SIG-M5 treated with dmso at 0.1 percent for 504 hours (cell line): ENCODE measurements at regions not wholly inside any gene's neighbourhood (a gene's known extent, or its start where the extent isn't known, plus 50 kb on each side); places are given as distances from the start of the nearest gene placed in this dataset.
"Not testable (repeated sequence)": the region's sequence is repeated elsewhere in the genome, so short reads cannot be mapped to it uniquely, and the experiment has no call there.

Experiments used
- DNase-seq: peaks from one replicate; lab custom pipeline; 2025; ENCODE audit not compliant: unreplicated experiment; lab: John Stamatoyannopoulos, UW

DNA sequence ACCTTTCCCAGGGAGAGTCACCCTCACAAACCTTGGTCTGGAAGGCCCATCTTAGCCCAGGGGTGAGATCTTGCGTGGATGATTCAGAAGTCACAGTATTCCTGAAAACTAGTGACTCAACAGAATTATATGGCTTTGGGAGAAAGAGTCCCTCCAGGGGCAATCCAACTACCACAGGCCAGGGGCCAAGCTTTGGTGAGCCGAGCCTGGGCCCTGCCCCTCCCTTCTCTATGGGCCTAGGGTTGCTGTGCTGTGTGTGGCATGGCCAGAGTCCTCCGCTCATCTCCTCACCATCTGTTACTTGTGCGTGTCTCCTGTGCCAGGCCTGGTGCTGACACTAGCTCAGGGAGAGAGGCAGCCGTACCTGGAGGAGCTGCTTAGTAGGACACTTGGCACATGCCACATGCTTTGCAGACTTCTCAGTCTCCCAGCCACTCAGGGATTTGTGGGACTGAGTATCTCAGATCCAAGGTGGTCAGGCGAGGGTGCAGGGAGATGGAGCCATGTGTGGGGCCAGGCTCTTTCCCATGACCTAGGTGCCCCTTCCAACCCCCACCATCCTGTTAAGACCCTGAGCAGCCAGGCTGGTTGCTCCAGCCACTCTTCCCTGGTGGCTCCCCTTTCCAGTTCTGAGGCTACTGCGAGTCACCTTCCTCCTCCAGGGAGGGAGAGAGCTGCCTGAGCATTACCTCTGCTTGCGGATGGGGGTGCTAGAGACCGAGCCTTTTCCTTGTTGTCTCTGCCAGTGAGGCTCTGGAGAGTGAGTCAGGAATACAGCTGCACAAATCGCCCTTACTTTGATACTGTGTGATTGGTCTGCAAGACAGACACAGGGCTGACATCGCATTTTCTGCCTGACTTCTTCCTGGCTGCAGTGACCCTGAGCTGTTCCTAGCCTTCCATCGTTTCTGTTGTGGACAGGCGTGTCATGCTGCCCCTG is 94.1 kb downstream of the SLC25A47 start:
- DNase-seq = peak; percentile 43

DNA sequence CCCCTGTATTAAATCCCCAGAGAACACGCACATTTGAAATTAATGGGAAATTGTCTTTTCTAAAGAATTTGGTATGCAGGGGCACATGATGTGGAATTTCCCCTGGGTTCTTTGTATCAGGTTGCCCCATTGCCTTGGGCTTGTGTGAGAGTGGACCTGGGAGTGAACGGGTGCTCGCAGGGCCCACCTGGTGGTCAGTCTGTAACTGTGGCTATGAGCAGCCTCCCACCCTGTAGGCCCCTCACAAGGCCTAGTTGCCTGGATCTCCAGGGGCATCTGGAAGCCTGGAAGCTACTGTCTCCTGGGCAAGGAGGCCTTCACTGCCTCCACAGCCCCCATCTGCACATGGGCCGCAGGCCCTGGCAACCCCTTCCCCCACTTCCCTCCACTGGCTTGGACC is 96.7 kb downstream of the SLC25A47 start:
- DNase-seq = no peak

DNA sequence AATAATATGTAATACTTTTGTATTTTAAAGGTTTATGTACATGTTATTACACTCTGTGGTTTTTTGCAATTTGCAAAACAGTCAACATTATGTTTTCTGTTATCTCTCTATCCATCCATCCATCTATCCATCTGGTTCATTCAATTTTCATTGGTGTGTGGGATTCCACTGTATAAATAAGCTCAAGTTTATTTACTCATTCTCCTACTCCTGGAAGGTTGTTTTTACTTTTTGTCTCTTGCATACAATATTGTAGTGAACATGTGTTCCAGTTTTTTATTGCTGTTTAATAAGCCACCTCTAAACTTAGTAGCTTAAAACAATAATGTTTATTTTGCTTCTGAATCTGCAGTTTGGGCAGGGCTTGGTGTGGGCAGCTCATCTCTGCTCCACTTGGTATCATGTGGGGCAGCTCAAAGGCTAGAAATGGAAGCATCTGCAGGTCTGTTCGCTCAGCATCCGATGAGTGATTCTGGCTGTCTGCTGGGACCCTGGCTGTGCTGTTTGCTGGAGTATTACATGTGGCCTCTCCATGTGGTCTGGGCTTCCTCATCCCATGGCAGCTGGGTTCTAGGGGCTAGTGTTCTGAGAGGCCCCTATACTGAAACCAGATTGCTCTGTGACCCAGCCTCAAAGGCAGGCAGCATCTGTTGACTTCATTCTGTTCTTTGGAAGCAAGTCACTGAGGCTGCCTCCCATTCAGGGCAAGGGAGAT is 98.8 kb downstream of the SLC25A47 start:
- DNase-seq = no peak

DNA sequence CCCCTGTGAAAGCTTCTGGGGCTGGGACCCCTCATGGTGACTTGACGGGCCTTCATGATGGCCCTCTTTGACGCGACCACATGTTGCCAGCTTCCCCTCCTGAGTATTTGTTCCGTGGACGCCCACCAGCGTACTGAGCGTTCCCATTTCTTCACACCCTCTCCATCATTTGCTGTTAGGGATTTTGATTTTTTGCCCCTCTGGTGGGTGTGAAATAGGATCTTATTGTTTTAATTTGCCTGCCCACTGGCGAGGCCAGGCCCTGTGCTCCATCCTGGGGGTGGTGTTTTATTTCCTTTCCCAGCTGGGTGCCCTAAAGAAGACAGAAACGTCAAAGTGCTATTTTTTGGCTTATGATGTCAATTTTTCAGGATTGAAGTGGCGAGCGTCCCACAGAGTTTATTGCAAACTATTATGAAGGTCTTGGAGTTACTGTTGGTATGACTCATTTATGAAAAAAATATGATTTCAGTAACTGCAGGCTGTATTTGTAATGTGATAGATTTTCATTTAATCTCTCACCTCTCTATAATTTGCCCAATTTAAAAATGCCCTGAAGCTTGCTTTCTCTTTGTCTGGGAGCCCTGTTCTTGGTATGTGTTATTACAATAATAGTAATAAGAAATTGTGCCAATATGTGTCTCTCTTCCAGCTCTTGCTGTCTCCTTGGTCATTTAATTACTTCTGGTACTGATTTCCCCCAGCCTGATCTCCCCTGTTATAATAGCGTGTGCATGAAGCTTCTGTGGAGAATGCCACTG is 99.6 kb downstream of the SLC25A47 start:
- DNase-seq = no peak

DNA sequence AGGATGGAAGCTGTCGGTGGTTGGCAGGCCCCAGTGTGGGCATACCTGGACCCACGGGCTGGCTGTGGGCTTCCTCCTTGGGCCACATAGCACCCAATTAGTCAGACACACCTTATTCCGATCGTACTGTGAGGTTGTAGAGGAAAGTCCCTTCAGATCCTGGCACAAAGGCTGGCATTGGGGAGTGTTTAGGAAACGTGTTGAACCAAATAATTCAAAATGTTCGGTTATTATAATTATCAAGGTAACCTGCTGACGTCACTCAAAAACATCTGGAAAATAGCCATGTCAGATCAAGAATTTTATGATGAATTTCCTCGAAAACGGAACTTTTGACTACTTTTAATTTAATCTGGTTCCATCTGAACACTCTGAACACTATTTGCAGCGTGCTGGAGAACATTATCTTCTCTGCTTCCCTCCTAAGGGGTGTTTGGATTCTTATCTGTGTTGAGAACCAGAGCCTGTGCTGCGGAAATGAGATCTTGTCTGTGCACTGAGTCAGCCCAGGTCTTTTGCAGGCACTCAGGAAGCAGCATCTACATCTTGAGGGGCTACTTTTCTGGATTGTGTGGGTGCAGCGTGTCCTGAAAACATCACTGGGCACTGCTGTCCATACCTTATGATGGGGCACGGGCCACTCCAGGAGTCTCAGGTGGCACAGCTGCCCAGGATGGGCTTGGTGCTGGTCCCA is 100.3 kb downstream of the SLC25A47 start:
- DNase-seq = no peak

DNA sequence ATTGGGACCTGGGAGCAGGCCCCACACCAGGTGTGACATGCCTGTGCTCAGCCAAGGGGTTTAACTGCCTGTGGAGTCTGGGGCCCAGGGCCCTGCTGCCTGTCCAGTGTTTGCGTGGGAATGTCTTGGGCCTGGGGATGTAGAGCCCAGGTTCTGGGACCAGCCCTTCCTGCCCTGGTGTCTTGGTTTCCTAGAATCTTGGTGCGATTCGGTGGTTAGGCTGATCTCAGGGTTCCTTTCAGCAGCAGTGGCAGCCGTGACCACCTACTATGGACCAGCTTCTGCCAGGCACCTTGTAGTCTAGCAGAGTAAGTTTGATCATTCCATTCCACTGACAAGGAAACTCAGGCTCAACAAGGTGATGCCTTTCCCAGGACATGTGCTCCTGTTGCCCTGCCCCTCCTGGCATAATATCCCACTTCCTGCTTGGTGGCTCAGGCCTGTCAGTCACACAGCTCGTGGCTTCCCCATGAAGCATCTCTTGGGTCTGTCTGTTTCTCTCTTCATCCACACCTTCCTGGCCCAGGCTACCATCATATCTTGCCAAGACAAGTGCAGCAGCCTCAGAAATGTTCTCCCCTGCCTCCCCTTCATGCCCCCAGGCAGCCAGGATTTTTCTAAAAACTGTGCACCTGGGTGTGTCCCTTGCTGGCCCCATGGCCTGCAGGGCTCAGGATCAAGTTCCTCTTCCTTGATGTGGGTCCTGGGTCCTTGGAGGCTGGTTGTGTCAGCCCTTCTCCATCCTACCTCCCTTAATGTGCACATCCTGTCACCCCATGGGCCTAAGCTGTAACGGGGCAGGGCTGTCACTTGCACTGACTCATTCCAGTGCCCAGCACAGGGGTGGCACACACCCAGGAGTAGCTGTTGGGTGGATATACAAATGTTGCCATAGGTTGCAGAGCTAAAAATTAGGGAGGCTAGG is 101.6 kb downstream of the SLC25A47 start:
- peak; percentile 11 for DNase-seq

DNA sequence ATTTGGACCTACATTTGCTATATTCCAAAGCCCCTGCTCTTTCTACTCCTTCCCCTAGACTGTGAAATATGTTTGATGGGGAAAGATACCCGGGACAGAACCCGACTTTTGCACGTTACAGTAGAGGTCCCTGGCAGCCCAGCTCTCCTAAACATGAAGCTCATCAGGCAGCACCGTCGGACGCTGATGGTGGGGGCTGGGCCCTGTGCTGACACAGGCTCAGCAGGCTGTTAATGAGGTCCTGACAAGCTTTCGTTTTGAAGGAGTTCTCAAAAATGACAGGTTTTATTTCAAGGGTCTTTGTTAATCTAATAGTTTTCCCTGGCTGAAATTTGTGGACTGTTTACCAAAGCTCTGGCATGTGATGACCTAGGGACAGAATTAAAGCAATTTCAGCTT is 102.3 kb downstream of the SLC25A47 start:
- DNase-seq = no peak

DNA sequence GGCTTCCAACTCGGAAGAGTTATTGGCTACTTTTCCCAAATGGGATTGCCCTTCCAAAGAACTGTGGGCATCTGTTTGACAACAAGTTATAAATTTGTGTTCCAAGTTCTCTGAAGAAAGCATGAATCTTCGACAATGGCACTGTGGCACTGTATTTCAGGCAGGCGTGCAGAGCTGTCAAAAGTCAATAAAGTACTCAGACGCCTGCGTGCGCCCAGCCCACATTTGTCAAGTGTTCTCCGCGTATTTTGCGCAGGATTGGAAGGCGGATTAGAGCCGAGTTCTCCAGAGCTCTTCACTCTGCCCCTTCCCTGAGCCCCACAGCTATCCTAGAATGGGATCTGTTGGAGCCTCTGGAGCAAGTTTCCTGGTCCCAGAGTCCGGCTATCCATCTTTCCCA is 103.2 kb downstream of the SLC25A47 start:
- DNase-seq = no peak

DNA sequence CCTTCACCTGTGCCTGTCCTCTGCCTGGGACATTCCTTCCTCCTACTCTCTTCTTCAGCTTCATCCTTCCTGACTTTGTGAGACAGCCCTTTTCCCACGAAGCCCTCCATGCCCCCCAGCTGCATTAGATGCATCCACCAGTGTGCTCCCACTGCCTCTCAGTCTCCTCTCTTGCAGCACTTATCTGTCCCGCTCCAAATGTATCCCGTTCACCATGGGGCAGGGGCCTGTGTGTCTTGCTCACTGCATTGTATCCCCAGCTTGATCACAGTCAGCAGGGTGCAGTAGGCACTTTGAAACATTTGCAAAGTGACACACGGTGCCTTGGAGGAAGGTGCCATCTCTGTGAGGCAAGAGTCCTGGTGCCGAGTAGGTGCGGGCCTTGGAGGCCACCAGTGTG is 104.0 kb downstream of the SLC25A47 start:
- no peak for DNase-seq

DNA sequence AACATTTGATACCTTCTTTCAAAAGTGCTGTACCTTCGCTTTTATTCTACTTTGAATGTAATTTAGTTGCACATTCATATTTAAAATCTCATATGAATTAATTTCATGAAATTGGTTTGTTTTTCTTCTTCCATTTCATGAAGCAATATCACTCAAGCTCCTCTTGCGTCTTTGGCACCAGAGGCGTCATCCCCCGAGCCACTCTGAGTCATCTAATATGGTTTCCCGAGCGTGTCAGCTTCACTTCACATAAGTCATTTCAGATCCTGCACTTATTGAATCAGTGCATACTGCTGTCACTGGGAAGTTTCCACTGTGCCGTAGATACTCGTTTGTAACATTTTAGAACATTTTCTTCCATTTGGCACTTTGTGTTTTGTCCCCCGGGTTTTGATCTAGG is 105.6 kb downstream of the SLC25A47 start:
- DNase-seq = no peak

DNA sequence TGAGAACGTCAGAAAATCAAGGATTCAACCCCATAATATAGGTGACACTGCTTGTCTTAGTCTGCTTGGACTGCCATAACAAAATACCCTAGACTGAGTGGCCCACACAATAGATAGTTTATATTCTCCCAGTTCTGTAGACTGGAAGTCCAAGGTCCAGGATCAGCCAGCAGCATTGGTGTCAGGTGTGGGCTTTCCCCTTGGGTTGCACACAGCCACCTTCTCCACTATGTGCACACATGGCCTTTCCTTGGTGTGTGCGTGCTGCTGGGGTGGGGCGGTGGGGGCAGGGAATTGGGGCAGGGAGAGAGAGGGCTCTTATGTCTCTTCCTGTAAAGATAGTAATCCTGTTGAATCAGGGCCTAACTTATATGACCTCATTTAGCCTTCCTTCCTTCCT is 106.4 kb downstream of the SLC25A47 start:
- no peak for DNase-seq

DNA sequence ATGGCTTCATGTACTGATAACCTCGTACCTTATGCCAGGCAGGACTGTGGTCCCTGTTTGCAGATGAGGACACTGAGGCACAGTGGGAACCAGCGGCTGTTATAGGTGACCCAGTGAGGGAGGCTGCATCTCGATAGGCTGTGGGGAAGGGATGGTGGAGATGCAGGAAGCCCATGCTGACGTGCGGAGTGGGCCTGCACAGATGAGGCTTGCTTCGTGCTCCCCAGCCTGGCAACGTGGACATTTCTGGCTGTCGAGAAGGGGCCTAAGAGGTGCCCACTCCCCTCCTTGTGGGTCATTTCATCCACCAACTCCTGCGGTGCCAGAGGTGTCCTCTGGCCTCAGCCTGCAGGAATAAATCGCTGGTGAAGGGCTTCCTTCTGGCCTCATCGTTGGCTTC is 107.4 kb downstream of the SLC25A47 start:
- no peak for DNase-seq

DNA sequence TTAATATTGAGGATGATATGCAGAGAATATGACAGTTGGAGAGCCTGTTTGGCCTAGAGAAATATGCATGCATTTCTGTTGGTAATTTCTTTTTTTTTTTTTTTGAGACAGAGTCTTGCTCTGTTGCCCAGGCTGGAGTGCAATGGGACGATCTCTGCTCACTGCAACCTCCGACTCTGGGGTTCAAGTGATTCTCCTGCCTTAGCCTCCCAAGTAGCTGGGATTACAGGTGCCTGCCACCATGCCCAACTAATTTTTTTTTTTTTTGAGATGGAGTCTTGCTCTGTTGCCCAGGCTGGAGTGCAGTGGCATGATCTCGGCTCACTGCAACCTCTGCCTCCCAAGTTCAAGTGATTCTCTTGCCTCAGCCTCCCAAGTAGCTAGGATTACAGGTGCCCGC is 108.3 kb downstream of the SLC25A47 start:
- DNase-seq = not testable (repeated sequence)

DNA sequence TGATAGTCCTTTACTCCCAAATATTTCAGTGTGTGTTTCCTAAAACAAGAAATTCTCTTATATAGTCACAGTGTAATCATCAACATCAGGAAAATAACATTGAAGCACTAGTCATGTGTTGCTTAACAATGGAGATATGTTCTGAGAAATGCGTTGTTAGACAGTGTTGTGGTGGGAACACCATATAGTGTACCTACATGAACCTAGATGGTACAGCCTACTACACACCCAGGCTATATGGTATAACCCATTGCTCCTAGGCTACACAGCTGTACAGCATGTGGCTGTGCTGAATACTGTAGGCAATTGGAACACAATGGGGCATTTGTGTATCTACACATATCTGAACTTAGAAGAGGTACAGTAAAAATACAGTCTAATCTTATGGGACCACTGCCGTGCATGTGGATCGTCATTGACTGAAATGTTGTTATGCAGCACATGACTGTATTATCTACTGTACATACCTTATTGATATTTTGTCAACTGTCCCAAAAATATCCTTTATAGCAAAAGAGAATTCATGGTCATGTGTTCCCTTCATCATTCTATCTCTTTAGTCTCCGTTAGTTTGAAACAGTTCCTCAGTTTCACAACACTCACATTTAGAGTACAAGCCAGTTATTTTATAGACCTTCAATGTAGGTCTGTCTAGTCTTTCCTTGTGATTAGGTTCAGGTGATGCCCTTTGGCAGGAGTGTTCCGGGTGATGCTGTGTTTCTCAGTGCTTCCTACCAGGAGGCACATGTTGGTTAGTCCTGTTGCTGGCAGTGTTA is 109.7 kb downstream of the SLC25A47 start:
- no peak for DNase-seq

DNA sequence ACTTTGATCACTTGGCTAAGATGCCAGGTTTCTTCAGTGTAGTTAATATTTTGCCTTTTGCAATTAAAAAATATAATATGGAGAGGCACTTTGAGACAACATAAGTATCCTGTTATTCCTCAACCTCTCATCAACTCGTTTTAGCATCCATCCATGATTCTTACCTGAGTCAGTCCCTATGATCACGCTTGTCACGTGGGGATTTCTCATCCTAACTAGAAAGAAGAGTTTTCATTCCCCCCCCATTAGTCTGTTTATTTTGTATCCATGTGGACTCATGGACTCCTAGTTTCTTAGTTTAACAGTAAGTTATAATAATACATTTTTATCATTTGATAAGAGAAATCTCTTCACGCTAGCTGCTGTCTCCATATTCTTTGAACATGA is 110.3 kb downstream of the SLC25A47 start:
- no peak for DNase-seq

DNA sequence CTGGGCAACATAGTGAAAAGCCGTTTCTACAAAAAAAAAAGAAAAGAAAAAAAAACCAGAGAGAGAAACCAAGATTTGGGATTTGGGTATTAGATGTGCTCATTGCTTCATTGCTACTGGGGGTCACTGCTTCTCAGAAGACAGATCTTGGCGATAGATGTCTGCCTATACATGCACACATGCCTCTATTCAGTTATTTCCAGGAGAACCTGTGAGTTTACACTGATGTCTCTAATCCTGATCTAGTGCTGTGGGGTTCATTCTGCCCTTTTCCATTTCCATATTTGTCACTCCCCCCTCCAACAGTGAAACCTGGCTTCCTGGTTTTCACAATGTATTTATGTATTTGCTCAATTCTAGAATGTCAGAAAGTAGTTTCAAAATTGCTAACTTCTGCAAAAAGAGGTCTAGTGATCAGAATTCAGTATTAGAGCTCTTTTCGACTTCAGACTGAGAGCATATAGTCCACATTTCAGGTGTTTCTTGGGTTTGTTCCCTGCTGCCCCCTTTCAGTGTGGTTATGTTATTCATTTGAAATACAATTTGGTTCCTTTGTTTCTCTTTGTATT is 111.0 kb downstream of the SLC25A47 start:
- peak; percentile 81 for DNase-seq

DNA sequence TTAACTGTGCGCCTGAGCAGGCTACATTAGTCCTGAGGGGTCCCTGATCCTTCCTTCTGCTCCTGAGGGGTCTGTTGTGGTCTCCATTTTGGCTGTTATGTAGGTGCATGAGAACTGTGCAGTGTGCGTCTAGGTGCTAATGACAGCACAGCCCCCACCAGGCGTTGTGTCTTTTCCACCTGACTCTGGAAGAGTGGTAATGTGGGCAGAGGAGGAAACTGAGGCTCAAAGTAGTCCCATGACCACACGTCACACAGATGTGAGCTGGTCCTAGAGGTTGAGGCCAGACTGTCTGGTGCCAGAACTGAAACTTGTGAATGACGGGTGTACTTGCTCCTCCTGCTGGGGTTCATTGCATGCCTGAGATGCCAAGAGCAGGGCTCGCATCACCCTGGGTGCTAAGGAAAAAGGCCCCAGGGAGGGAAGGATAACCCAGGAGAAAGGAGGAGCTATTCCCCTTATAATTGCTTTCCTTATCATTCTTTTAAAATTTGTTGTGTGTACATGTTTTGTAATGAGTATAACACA is 111.8 kb downstream of the SLC25A47 start:
- no peak for DNase-seq

DNA sequence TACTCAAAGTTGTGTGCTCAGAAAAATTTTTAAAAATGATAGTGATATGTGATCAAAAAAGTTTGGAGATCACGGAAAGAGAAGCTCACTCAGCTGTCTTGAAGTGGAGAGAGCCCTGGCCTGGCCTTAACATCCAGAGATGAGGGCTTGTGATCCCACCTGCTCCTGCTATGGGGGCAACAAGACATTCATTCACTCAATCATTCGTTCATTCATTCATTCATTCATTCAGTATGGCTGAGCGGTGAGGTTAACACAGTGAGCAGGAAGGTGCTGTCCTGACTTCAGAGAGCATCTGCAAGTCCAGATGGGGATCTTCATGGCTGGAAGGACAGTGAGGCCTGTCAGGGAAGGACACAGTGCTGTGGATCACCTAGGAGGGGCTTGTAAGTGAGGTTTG is 112.3 kb downstream of the SLC25A47 start:
- DNase-seq = no peak
